Stimulated activated effector memory CD8-positive, alpha-beta T cell treated with anti-CD3 and anti-CD28 coated beads, Interleukin-12 subunit alpha, Interleukin-12 subunit beta, amount 100 ng/mL, for 72 hours (primary cell): ENCODE measurements at regions not wholly inside any gene's neighbourhood (a gene's known extent, or its start where the extent isn't known, plus 50 kb on each side); places are given as distances from the start of the nearest gene placed in this dataset.

Experiments used
- ATAC-seq: fragments of 150-1000 bp; cut with Tn5 transposase; 2 replicates; pipeline ENCODE4 v1.10.0; 2021
- DNase-seq, 2 donors: peaks; one replicate each; pipeline ENCODE4 v3.0.0; 2021 to 2022; ENCODE audit warnings: low spot score in 2 of 2
- H3K27ac Mint-ChIP-seq: one replicate; pipeline ENCODE4 v1.8.0; 2022; ENCODE audit warnings: mild to moderate bottlenecking, mixed read lengths
- H3K36me3 Mint-ChIP-seq: one replicate; pipeline ENCODE4 v1.8.0; 2022; ENCODE audit warnings: mild to moderate bottlenecking, mixed read lengths
- H3K4me1 Mint-ChIP-seq: one replicate; pipeline ENCODE4 v1.8.0; 2022; ENCODE audit warnings: mixed read lengths
- H3K4me3 Mint-ChIP-seq: one replicate; pipeline ENCODE4 v1.8.0; 2022; ENCODE audit warnings: mild to moderate bottlenecking, mixed read lengths
- H3K9me3 Mint-ChIP-seq: one replicate; pipeline ENCODE4 v1.8.0; 2022; ENCODE audit warnings: mixed read lengths

DNA sequence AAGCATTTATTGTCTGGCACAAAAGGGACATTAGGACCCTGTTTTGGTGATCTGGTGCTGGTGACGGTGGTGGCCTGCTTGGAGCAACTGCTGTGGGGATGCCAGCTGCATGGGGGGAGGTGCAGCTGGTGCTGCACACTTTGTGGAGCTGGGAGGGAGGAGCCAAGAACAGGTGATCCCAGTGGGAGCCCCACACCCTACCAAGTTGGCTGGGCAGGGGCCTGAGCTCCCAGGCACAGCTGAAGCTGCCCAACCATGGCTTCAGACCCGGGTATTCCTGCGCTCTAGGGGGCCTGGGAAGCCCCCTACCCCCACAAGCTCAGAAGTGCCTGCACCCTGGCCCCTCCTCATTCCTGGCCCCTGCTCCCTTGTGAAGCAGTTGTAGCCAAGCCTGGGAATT is 1512.5 kb downstream of the TECRL start:
- Mint-ChIP-seq H3K9me3 (peaks cover 12% of the 10 kb centered on the region), H3K27ac (no peak overlapping the region), H3K4me1 (no peaks in the 10 kb centered on the region), H3K36me3 (no peaks in the 10 kb centered on the region), H3K4me3 (no peak overlapping the region)
- ATAC-seq (no peak), DNase-seq (no peak)

DNA sequence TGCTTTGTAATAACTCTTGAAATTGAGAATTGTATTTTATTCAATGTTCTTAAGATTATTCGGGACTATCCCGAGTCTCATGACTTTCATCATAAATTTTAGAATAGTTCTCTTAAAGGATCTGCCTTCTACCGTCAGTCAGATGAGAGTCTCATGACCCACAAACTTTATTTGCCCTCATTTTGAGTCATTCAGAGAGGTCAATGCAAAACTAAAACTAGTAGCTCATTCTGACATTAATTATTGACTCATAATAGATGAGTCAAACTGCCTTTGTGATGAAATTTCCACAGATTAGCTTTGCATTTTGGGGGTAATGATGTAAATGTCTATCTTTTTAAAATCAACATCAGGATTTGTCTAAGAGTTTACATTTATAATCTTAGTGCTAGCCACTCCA is 1527.3 kb downstream of the TECRL start:
- DNase-seq, result no peak
- Mint-ChIP-seq H3K27ac (no peak overlapping the region), H3K4me3 (no peak overlapping the region), H3K9me3 (peaks cover 10% of the 10 kb centered on the region), H3K36me3 (no peaks in the 10 kb centered on the region), H3K4me1 (no peaks in the 10 kb centered on the region)
- ATAC-seq, result no peak

DNA sequence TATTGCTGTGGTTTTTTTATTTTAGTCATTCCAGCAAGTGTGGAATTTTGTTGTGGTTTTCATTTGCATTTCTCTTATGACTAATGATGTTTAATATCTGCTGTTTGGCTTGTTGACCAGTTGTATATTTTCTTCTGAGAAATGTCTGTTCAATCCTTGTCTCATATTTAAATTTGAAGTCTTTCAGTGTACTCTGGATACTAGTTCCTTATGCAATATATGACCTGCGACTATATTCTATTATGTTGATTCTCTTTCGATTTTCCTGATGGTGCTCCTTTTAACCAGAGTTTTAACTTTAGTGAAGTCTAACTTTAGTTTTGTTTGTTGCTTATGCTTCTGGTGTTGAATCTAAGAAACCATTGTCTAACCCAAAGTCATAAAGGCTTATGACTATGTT is 1528.0 kb downstream of the TECRL start:
- H3K27ac Mint-ChIP-seq, result no peak overlapping the region
- no peak for ATAC-seq
- DNase-seq, result no peak
- peaks cover 10% of the 10 kb centered on the region for H3K9me3 Mint-ChIP-seq
- H3K4me1 Mint-ChIP-seq, result no peaks in the 10 kb centered on the region
- no peak overlapping the region for H3K4me3 Mint-ChIP-seq
- no peaks in the 10 kb centered on the region for H3K36me3 Mint-ChIP-seq

DNA sequence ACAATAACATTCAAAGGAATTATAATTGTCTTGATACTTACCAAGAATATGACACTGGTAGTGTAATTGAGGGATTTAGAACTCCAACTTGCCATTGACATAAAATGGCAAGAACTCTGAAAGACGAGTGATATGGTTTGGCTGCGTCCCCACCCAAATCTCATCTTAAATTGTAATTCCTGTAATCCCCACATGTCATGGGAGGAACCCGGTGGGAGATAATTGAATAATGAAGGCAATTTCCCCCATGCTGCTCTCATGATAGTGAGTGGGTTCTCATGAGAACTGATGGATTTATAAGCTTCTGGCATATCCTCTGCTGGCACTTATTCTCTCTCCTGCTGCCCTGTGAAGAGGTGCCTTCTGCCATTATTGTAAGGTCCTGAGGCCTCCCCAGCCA is 1536.4 kb downstream of the TECRL start:
- no peaks in the 10 kb centered on the region for H3K4me1 Mint-ChIP-seq
- DNase-seq, result no peak
- ATAC-seq, result no peak
- no peak overlapping the region for H3K27ac Mint-ChIP-seq
- no peak overlapping the region for H3K4me3 Mint-ChIP-seq
- no peaks in the 10 kb centered on the region for H3K36me3 Mint-ChIP-seq
- H3K9me3 Mint-ChIP-seq, result peaks cover 9% of the 10 kb centered on the region

DNA sequence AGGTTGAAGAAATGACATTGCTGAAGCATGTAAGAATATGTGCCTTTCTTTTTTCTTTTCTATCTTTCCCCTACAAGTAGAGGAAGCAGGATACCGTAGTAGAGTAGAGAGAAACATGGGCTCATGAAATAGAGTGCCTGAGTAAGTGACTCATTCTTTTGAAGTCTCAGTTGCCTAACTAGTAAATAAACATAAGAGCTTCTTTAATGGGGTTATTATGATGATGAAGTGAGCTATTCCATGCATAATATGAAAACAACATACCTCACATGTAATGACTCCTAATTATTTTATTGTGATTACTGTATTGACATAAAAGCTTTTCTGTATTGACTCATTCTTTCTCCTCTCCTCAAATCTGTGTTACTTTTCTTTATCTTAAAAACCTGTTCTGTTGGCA is 1538.2 kb downstream of the TECRL start:
- no peak overlapping the region for H3K4me3 Mint-ChIP-seq
- ATAC-seq (no peak), DNase-seq (no peak)
- peaks cover 9% of the 10 kb centered on the region for H3K9me3 Mint-ChIP-seq
- H3K36me3 Mint-ChIP-seq, result no peaks in the 10 kb centered on the region
- no peak overlapping the region for H3K27ac Mint-ChIP-seq
- H3K4me1 Mint-ChIP-seq, result no peaks in the 10 kb centered on the region

DNA sequence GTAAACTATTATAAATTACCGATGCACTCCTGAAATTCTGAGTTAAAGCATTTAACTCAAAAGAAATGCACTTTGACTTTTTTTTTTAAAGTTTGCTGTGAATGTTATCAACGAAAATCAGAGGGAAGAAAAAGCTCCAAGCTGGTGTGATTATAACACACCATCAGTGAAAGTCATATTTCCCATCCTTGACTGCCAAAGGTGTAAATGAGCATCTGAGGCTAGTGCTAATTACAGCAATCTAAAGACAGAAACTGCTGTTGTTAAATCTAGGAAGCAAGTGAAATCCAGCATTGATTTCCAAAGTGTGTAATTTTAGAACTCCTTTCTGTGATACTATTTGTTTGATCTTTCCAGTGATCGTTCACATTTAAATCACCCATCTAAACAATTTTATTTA is 1538.8 kb downstream of the TECRL start:
- ATAC-seq (no peak), DNase-seq (no peak)
- Mint-ChIP-seq H3K4me3 (no peak overlapping the region), H3K36me3 (no peaks in the 10 kb centered on the region), H3K27ac (no peak overlapping the region), H3K9me3 (peaks cover 9% of the 10 kb centered on the region), H3K4me1 (no peaks in the 10 kb centered on the region)

DNA sequence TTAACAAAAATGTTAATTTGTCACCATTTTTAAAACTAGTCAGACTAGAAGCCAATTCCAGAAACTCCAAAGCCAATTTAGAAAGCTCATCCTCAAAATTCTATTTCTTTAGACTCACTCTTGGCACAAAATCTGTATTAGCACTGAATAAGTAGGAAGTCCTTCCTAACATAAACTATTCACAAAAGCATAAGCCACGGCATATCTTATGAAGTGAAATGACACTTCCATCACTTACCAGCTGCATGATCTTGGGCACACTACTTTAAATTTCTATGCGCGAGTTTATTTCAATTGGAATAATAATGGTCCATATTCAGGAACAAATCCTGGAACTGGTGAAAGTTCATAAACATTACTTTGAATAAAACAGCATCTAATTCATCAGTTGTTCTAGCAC is 1544.0 kb downstream of the TECRL start:
- Mint-ChIP-seq H3K9me3 (peaks cover 7% of the 10 kb centered on the region), H3K4me3 (no peak overlapping the region), H3K4me1 (no peaks in the 10 kb centered on the region), H3K27ac (no peak overlapping the region), H3K36me3 (no peaks in the 10 kb centered on the region)
- no peak for DNase-seq
- no peak for ATAC-seq

DNA sequence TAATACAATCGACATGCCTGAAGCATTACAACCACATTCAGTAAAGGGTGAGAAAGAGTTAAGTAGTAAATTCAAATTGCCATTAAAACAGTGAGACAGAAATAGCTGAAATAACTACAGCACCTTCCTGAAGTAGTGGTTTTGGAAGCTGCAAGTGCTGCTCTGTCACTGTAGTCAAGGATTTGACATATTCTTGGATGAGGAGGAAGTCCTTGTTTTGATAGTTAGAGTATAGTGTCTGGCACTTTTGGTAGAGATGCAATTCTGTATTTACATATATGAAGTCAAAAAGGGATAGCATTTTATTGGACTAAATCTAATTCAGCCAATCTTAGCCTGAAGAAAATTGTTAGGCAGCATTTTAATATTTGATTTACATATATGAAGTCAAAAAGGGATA is 1559.6 kb downstream of the TECRL start:
- no peaks in the 10 kb centered on the region for H3K36me3 Mint-ChIP-seq

DNA sequence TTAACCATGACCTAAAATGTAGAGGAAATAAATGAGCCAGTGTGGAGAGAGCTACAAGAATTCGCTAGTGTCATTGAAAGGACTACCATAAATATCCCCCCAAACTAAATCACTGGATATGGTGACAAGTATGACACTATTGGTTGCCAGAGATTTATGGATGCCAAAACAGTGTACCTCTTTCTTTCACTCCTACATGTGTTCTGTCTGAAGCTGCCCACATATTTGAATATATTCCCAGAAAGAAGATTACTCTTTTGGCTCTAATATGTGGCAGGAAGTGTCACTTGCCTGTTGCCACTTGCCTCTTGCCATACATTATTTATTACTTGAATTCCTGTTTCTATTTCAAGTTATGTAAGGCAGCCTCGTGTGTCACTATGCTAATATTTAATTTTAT is 1573.6 kb downstream of the TECRL start:
- no peak overlapping the region for H3K4me3 Mint-ChIP-seq
- peaks cover 25% of the 10 kb centered on the region for H3K9me3 Mint-ChIP-seq
- no peak for ATAC-seq
- no peak for DNase-seq
- no peak overlapping the region for H3K27ac Mint-ChIP-seq
- H3K36me3 Mint-ChIP-seq, result no peaks in the 10 kb centered on the region
- H3K4me1 Mint-ChIP-seq, result no peaks in the 10 kb centered on the region

More for the DNA sequence above, 1559.6 kb downstream of the TECRL start:
- Mint-ChIP-seq H3K27ac (no peak overlapping the region), H3K4me3 (no peak overlapping the region), H3K9me3 (peaks cover 20% of the 10 kb centered on the region), H3K4me1 (no peaks in the 10 kb centered on the region)
- ATAC-seq, result no peak
- DNase-seq, result no peak

DNA sequence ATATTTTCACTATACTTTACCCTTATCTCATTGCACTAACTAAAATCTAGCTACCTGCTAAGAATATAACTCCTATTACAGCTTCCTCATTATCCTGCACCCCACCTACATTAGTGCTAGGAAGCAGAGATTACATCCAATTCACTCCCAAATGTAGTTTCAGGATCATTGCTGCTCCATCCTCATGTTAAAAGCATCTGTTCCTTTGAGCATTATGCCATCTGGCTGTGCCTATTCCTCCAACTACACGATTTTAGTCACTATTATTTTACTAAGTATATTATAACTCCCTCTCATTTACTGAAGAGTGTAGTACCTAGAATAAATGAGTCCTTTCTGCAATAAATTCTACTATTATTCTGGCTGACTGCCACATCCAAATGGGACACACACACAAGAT is 1586.9 kb downstream of the TECRL start:
- ATAC-seq, result no peak
- DNase-seq, result no peak
- H3K9me3 Mint-ChIP-seq, result peaks cover 26% of the 10 kb centered on the region
- H3K36me3 Mint-ChIP-seq, result no peaks in the 10 kb centered on the region
- H3K4me3 Mint-ChIP-seq, result no peak overlapping the region
- no peaks in the 10 kb centered on the region for H3K4me1 Mint-ChIP-seq
- H3K27ac Mint-ChIP-seq, result no peak overlapping the region

DNA sequence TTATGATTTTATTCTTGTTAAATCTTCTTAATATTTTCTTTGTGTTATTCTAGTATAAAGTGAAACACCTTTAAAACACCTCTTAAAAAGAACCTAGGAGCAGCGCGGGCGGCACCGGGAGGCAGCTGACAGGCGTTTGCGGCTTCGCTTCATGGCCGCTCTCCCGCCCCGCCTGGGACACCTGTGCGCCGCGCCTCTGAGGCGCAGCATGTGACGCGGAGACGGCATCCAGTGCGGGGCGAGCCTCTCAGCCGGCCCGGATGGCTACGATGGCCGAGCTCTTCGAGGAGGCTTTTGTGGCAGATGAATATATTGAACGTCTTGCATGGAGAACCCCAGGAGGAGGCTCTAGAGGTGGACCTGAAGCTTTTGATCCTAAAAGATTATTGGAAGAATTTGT is 1592.7 kb downstream of the TECRL start:
- Mint-ChIP-seq H3K4me1 (no peaks in the 10 kb centered on the region), H3K4me3 (no peak overlapping the region), H3K36me3 (no peaks in the 10 kb centered on the region), H3K9me3 (peaks cover 13% of the 10 kb centered on the region), H3K27ac (no peak overlapping the region)
- DNase-seq (no peak), ATAC-seq (no peak)

DNA sequence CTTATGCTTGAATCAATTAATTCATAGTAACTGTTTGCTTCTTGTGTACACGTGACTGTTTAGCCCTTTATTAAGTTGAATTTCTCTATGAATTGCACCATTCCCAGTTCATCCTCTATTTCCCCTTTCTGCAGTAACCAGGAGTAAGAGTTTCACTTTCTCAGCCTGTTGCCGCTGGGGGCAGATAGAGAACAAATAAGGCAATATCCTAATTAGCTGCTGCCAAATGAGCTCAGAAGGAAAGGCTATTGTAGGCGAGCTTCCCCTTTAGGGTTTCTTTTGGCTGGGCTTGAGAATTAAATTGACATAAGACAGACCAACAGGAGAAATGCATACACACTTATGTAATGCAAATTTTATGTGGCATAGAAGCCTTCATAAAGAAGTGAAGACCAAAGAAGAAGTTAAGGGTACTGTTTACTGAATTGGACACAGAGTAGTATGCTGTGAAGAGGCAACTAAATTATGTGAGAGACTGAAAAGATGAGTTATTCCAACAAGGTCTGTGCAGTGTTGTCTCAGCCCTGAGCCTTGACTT is 1594.7 kb downstream of the TECRL start:
- no peak for DNase-seq
- Mint-ChIP-seq H3K4me1 (no peaks in the 10 kb centered on the region), H3K9me3 (peaks cover 10% of the 10 kb centered on the region), H3K4me3 (no peak overlapping the region), H3K36me3 (no peaks in the 10 kb centered on the region), H3K27ac (no peak overlapping the region)
- no peak for ATAC-seq

DNA sequence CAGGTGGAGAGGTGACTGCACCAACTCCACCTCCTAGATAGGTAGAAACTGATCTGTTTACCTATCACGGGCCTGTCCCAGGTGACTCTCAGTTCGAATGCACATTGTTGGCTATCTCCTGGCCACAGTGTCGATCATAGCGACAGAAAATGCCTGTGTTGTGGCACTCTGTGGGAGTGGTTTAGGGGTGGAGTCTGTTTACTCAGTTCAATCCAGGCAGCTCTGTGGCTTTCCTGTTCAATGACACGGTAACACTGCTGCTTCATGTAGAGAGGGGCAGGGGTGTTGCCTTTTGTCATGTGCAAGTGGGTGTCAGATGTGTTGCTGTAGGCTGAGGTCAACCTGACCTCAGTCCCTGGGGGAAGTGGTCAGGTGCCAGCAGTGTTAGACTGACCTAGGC is 1602.4 kb downstream of the TECRL start:
- Mint-ChIP-seq H3K27ac (no peak overlapping the region), H3K36me3 (no peaks in the 10 kb centered on the region), H3K4me1 (no peaks in the 10 kb centered on the region), H3K4me3 (no peak overlapping the region), H3K9me3 (peaks cover 10% of the 10 kb centered on the region)
- no peak for DNase-seq
- no peak for ATAC-seq

DNA sequence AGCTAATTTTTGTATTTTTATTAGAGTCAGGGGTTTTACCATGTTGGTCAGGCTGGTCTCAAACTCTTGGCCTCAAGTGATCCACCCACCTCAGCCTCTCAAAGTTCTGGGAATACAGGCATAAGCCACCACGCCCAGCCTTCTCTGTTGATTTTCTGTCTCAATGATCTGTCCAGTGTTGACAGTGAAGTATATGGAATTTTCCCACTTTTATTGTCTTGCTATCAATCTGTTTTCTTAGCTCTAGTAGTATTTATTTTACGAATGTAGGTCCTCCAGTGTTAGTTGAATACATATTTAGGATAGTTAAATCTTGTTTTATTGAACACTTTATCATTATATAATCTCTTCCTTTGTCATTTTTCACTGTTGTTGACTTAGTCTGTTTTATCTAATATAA is 1603.9 kb downstream of the ADGRL3 start:
- no peaks in the 10 kb centered on the region for H3K36me3 Mint-ChIP-seq
- DNase-seq (no peak), ATAC-seq (no peak)
- H3K4me1 Mint-ChIP-seq, result no peaks in the 10 kb centered on the region
- H3K9me3 Mint-ChIP-seq, result peaks cover 13% of the 10 kb centered on the region
- H3K27ac Mint-ChIP-seq, result no peak overlapping the region
- no peak overlapping the region for H3K4me3 Mint-ChIP-seq

DNA sequence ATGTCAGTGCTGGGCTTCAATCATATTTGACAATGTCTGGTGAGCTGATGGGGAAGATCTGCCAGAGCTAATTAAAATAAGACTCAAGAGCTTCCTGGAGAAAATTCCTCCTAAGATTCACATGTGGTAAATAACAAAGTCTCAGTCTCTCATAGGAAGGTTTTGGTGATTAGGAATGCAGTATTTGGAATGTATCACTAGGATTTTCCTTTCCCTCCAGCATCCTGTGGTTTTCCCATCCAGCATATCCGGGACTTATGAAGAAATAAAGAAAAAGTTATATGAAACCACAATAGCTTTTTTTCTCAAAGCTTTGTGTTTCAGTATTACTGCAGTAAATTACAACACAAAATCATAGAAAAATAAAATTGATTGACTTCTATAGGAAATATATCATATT is 1597.1 kb downstream of the ADGRL3 start:
- no peaks in the 10 kb centered on the region for H3K36me3 Mint-ChIP-seq
- DNase-seq, result no peak
- H3K9me3 Mint-ChIP-seq, result peaks cover 10% of the 10 kb centered on the region
- no peak overlapping the region for H3K27ac Mint-ChIP-seq
- H3K4me1 Mint-ChIP-seq, result no peaks in the 10 kb centered on the region
- ATAC-seq, result no peak
- no peak overlapping the region for H3K4me3 Mint-ChIP-seq

DNA sequence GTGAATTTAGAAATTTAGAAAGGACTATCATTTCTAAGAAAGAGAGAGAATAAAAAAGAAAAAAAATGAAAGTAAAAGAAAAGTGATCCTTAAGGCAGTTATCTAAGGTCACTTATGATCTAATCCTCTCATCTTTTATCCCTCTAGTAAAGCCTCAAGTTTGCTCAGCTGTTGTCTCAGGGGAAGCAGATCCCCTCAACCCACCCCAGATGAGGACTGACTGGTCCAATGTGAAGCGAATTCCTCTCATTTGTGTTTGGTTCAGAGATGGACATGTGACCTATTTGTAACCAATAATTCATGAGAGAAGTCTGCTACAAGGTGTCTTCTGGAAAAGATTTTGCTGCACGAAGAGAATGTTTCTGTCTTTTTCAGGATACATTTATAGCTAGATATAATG is 1591.3 kb downstream of the ADGRL3 start:
- Mint-ChIP-seq H3K4me1 (no peaks in the 10 kb centered on the region), H3K36me3 (no peaks in the 10 kb centered on the region), H3K9me3 (peaks cover 6% of the 10 kb centered on the region), H3K4me3 (no peak overlapping the region), H3K27ac (no peak overlapping the region)
- DNase-seq (no peak), ATAC-seq (no peak)

DNA sequence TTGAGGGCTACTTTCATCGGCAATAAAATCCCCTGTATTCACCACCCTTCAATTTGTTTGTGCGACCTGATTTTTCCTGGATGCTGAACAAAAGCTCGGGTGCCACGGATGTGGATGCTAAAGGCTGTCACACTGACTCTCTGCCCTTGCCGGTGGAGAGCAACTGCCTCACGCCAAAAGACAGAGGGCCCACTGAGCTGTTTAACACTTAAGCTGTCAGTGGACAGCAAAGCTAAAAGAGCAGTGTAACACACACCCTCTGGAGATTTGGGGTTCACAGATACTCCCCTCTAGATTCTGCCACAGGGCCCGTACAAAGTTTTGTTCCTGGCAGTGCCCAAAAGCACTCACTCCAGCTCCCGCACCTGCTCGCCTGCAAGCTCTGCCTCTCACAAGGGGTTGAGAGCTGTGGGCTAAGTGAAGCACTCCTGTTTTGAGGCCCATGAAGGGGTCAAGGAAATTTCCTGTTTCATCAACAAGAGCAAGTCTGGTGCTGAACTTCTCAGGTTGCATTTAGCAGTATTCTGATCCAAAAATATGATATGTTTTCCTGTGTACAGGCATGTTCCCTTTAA is 1571.9 kb downstream of the ADGRL3 start:
- H3K36me3 Mint-ChIP-seq, result no peaks in the 10 kb centered on the region
- no peak for DNase-seq
- no peak overlapping the region for H3K4me3 Mint-ChIP-seq
- H3K4me1 Mint-ChIP-seq, result no peaks in the 10 kb centered on the region
- no peak for ATAC-seq
- peaks cover 20% of the 10 kb centered on the region for H3K9me3 Mint-ChIP-seq
- H3K27ac Mint-ChIP-seq, result no peak overlapping the region
